GM12873 (cell line): ENCODE measurements at regions not wholly inside any gene's neighbourhood (a gene's known extent, or its start where the extent isn't known, plus 50 kb on each side); places are given as distances from the start of the nearest gene placed in this dataset.

Experiments used
- CTCF ChIP-seq: IDR thresholded peaks from 2 replicates; pipeline ENCODE4 v1.5.1; 2012; ENCODE audit warnings: low read depth, mild to moderate bottlenecking, moderate library complexity, low read length, control low read depth; ENCODE audit not compliant: insufficient read depth; ENCODE audit errors: missing control alignments

GRCh38 chr11:82636615-82637014, 97.0 kb downstream of the FAM181B start:
- no peak for TF ChIP-seq CTCF

- TF ChIP-seq CTCF: no peak
Observed at GRCh38 chr11:82634091-82634490, 99.6 kb downstream of the FAM181B start.

GRCh38 chr11:82631722-82632630, 101.7 kb downstream of the FAM181B start:
- no peak for TF ChIP-seq CTCF

GRCh38 chr11:82610671-82611070, 123.0 kb downstream of the FAM181B start:
- no peak for TF ChIP-seq CTCF

- TF ChIP-seq CTCF: no peak
Observed at GRCh38 chr11:82606738-82607137, 126.9 kb downstream of the FAM181B start.

GRCh38 chr11:82601711-82602110, 132.0 kb downstream of the FAM181B start:
- TF ChIP-seq CTCF: no peak

- no peak for TF ChIP-seq CTCF
Observed at GRCh38 chr11:82599836-82600235, 133.8 kb downstream of the FAM181B start.
